ENCODE measurements at regions not wholly inside any gene's neighbourhood (a gene's known extent, or its start where the extent isn't known, plus 50 kb on each side); places are given as distances from the start of the nearest gene placed in this dataset.

DNA sequence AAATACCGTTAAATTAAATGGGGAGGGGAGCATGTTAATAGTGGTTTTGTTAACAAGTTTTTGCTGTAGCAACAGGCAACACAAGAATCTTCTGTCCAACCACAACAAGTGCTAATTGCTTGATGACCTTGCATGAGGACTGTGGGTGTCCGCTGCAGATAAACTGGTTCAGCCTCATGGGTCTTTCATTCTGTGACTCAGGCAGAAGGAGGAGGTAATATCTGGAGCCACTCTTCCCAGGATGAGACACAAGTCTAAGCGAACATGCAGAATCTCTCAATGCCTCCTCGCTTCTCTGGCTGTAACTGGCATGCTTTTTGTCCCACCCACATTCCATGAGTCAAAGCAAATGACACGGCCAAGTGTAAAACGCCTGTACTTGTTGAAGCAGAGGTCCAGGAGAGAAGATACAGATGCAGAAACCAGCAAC lies 56.6 kb upstream of the MYO16 start:
- TF ChIP-seq, protein P1, sequence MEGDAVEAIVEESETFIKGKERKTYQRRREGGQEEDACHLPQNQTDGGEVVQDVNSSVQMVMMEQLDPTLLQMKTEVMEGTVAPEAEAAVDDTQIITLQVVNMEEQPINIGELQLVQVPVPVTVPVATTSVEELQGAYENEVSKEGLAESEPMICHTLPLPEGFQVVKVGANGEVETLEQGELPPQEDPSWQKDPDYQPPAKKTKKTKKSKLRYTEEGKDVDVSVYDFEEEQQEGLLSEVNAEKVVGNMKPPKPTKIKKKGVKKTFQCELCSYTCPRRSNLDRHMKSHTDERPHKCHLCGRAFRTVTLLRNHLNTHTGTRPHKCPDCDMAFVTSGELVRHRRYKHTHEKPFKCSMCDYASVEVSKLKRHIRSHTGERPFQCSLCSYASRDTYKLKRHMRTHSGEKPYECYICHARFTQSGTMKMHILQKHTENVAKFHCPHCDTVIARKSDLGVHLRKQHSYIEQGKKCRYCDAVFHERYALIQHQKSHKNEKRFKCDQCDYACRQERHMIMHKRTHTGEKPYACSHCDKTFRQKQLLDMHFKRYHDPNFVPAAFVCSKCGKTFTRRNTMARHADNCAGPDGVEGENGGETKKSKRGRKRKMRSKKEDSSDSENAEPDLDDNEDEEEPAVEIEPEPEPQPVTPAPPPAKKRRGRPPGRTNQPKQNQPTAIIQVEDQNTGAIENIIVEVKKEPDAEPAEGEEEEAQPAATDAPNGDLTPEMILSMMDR (IDR thresholded peaks at IDR 0.05), result no peak
- TF ChIP-seq POLR2A (IDR thresholded peaks at IDR 0.05), result no peak

Measured in heart left ventricle (tissue), 13 donors.